ENCODE measurements at regions not wholly inside any gene's neighbourhood (a gene's known extent, or its start where the extent isn't known, plus 50 kb on each side); places are given as distances from the start of the nearest gene placed in this dataset.
"Not testable (repeated sequence)": the region's sequence is repeated elsewhere in the genome, so short reads cannot be mapped to it uniquely, and the experiment has no call there.

DNA sequence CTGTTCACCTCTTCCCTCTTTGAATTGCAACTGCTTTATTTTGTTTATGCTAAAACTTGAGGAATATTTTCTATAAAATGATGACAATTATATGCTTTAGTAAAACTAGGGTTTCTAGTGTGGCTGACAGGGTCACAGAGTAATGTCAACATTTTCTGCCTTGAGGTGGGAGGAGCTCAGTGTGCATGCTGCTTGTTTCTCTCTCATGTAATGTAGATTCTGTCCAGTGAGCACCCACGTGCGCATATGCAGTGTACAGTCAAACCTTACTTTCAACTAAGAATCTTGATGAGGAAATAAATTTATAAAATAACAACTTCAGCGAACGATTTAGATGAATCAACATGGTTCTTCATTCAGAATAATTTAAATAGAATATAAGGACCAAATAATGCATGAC is 603.9 kb downstream of the PCDH17 start:
- no peak for DNase-seq

DNA sequence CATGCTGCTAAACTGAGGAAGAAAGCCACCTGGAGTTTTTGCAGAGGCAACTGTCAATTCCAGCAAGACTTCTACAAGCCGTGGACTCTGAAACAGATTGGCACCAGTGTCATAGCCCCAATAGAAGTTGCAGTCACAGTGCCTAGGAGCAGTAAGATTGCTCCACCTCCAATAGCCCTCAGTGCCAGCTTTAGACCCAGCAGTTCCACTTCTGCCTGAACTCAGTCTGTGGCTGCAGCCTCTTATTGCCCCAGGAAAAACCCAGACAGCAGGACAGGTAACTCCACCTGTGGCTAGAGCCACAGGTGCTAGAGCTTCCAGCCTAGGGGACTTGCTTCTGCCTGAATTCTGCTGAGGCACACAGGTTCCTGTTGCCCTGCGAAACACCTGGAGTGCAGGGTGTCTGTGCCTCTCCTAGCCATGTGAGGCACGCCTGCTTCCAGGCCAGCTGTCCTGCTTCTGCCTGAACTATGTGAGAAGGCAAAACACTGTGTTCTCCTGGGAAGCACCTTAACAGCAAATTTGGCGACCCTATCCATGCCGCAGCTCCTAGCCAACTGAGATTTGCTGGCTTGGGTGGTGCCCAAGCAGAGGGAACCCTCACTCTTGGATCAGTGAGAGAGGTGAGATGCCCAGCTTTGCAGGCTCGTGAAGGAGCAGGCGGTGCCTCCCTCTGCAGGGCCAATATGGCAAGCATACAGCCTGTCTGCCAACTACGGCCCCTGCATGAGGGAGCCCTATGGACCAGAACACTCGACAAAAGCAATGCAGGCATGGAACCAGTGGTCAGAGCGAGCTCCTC is 607.6 kb downstream of the PCDH17 start:
- no peak for DNase-seq

DNA sequence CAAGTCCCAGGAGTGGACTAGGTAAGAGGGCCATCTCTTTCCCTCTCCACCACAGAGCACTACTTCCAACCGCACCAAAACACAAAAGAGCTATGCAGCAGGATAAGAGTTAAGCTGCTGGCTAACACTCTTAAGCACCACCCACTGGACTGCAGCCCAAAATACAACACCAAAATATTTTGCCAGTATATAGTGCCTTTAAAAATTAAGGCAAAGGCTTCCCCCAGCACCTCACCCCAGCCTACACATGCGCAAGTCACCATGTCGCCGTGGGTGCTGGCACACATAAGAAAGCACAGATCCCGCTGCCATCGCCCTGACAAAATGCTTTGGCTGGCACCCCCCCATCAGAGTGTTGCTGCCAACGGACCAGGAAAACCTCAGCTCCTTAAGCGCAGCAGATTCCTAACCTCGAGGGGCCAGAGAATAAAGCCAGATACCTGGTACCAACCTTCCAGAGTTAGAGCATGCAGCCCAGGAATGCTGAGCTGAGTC is 608.3 kb downstream of the PCDH17 start:
- DNase-seq = no peak

DNA sequence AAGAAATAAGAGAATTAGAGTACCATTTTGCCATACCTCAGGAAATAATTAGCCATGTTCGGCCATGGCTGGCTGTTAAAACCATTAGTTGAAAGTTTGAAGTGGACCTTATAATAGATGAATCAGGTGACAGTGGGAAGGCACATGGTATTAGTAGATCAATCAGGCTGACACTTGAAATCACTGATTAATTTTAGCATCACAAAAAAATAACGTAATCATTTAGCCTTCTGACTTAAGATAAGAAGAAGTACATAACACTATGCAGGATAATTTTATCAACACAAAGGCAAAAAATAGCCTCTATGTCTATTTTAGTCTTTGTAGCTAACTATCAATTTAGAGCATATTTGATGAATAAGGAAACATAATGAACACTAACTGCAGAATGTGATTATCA is 615.5 kb downstream of the PCDH17 start:
- no peak for DNase-seq

DNA sequence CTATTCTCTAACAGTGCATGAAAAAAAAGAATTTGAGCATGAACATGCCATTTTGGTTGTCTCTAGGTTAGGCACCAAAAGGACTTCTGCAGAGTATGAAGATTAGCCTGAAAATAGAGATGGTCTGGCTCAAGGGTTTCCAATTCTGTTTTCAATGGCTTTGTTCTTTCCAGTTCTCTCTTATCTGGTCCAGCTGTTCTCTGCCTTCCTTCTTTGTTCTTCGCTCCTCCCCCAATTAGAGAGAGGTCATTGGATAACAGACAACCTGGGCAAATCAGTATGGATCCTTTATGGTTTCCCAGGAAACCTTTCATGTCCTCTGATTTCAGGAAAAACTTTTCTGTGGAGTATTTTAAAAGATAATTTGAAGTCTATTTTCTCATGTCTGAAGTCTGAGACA is 623.4 kb downstream of the PCDH17 start:
- DNase-seq = no peak

DNA sequence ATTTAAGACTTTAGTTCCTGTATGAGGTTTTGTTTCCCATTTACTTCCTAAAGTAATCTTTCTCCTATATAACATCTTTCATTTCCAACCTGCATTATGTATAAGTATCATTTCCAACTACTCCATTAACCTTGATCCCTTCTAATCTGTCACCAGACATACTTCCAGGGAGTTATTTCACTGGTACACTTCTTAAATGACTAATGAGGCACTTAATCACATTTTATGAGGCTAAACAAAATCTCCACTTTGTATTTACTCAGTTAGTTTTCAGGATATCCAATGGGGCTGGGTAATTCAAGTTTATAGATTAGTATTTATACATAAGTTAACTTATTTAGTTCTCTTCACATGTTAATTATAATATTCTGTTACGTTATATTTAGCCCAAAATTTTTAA is 634.7 kb downstream of the PCDH17 start:
- DNase-seq = no peak

DNA sequence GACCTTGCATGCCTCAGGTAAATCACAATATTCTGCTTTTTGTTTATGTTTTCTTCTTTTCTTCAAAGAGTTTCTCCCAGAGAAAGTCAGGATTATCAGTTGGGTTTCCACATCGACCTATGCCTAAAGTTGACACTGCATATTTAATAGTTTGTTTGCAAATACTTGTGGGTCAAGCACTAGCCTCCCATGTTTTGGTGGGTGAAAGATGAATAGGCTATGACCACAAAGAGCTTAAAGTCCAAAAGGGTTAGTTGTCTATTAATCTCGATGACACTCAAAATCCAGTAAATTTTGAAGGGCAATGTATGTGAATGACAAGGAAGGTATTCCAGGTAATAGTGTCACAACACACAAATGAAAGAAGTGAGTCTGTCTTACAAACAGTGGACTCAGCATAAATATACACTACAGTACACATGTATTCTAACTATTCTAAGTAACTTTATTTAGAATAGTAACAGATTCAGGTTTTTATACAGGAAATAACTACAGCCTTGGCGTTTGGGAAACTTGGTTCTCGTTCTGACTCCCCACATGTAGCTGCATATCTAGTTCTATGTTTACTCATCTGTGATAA is 667.1 kb downstream of the PCDH17 start:
- no peak for DNase-seq

DNA sequence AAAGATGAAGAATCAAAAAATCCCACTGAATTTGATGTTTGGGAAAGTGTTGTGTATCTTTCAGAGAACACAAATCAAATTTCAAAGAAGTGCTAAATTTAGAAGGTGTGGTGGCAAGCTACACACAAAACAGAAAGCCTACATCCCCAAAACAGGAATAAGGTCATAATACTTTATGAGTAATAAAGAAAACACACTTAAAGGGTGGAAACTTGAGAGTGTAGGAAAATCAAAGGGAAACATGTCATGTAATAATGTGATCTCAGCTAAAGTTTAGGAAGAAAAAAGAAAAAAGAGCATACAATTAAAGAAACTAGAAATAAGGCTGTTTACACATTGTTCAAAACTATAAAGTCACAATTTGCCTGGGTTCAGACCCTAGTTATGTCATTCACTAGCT is 668.7 kb downstream of the PCDH17 start:
- no peak for DNase-seq

DNA sequence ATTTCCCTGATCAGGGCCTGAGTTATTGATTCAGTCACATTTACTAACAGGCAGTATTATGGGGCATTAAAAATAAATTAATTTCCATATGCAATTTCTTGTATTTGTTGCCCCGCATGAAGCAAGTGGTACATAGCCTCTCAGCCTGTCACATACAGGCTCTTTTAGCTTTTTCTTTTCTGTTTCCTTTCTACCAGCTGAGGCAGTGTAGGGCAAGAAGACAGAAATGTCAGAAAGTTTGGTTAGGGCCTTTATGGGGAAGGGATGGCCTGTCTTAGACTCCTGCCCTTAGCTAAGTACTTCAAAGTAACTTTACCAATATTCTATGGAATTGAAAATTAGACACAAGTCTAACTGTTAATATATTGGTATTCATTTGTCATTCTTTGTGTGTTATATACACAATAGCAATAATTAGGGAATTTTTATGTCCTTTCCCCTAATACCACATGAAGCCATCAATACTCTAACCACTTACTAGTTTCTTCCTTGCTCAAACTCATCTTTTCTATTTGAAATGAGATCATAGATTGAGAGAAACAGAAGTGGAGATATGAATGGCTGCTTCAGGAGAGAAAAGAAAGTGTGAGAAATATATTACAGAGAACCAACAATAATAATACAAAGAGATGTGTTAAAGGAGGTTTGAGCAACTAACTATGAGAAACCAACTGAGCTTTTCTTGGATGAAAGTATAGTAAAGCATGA is 669.6 kb downstream of the PCDH17 start:
- DNase-seq = no peak

DNA sequence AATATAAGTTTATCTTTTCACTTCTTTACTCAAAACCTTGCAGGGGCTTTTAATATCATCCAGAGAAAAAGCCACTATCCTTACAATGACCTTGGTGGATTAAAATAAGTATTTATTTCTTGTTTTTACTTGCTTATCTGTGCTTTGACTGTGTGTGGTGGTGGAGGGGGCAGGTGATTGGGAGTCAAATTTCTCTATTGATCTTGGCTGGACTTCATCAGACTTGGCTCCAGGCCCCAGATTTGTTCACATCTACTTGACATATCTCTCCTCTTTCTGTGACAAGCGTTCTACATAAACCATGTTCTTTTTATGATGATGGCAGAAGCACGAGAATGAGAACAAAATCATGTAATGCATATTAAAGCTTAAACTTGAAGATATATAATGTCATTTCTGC is 670.8 kb downstream of the PCDH17 start:
- no peak for DNase-seq

DNA sequence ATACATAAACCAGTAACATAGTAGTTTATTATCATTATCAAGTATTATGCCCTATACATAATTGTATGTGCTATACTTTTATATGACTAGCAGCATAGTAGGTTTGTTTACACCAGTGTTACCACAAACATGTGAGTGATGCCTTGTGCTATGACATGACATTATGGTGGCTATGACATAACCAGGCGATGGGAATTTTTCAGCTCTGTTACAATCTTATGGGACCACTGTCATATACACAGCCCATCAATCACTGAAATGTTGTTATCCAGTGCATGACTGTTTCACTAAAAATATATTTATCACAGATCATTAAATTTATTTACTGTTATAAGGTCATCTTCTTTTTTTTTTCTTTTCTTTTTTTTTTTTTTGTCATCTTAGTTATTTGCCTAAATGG is 674.5 kb downstream of the PCDH17 start:
- DNase-seq = no peak

DNA sequence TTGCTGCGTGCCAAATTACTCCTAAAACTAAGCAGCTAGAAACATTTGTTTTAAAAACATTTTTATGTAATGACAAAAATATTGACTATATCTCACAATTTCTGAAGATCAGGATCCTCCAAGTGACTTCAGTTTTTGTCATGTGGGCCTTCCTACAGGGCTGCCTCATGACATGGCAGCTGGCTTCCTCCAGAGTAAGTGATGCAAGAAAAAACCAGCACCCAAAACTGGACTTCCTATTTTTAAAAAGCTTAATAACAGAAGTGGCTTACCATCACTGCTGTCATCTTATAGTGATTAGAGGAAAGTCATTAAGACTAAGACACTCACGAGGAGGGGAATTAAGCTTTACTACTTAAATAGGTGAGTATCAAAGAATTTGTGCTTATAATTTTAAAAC is 681.7 kb downstream of the PCDH17 start:
- DNase-seq = no peak

DNA sequence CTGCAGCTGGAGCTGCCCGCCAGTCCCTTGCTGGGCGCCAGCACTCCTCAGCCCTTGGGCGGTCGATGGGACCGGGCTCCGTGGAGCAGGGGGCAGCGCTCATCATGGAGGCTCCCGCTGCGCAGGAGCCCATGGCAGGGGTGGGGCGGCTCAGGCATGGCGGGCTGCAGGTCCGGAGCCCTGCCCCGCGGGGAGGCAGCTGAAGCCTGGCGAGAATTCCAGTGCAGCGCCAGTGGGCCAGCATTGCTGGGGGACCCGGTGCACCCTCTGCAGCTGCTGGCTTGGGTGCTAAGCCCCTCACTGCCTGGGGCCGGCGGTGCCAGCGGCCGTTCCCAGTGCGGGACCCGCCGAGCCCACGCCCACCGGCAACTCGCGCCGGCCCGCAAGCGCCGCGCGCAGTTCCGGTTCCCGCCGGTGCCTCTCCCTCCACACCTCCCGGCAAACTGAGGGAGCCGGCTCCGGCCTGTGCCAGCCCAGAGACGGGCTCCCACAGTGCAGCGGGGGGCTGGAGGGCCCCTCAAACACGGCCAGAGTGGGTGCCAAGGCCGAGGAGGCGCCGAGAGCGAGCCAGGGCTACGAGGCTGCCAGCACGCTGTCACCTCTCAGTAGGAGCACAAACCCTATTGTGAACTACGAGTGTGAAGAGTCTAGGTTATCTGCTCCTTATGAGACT is 687.1 kb downstream of the PCDH17 start:
- DNase-seq = no peak

DNA sequence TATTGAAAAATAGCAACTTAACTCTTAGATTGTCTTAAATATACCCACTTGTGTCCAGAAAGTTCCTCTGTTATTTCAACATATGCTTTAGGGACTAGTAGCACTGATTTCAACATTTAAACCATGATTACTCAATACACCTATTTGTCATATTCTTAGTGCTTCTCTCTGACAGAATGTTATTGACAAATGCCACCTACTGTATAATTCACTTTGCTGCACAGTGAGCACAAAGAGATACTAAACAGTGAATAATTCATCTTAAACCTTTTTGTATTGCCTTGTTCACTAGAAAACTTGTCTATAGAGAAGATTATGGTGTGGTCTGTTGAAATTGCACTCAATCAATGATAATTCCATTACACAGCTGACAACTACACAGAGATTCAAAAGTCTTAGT is 692.6 kb downstream of the PCDH17 start:
- no peak for DNase-seq

DNA sequence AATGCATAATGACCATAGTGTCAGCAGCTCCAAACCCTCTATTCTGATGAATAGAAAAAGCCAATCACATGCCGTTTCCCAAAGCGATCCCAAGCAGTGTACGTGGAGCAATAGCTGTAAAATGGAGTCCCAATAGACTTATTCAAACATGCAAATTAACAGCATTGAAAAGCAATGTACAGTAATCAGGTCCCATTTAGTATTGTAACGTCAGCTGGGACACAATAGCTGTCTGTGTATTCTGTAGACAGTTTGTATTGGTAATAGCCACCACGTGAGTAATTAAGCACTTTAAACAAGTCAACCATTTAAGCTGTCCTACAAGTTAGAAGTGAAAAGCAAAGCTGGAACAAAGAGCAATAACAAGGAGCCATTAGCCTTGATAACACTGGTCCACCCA is 698.2 kb downstream of the PCDH17 start:
- DNase-seq = no peak

DNA sequence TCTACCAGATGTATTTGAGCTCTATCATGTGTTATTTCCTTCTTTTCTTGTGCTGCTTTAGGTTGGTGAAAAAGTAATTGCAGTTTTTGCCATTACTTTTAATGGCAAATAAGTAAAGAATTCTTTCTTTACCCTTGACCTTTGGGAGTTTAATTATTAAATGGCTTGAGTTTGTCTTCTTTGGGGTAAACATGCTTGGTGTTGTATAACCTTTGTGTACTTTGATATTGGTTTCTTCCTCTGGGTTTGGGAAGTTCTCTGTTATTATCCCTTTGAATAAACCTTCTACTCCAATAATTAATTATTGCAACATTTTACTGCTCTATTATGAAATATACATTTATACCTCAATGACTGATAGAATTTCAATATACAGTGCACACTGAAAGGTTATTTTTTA is 709.4 kb downstream of the PCDH17 start:
- no peak for DNase-seq

DNA sequence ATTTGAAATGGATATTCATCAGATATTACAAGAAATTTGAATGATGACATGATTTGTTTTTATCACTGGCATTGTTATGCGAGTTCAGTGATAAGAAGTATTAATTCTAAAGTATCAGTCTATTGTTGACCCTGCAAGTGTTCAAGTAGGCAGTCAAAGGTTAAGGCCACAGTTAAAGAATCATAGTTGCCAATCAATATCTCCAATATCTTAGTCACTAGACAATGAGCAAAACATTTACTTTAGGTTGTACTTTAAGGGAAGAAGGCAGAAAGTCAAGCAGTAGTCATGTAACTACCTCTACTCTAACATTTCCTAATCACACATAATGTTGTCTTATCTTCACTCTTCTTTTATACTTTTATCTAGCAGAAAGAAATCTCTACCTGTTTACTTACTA is 709.8 kb downstream of the PCDH17 start:
- no peak for DNase-seq

DNA sequence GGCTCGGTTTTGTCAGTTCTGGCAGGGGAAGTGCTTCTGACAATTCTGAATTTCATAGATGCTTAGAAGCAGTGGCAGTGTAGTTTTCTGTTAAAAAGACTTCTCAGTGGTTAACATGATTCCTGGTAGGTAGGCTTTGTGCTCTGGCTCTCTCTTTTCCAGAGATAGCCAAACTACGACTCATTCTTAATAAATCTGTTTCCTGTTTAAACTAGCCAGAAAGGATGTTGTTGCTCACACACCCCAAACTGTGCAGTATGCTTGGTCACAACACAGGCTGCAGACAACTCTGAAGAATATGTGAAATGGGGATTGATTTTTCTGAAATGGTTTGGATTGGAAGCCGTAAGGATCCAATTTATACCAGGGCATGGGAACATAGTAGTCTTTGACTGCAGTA is 711.5 kb downstream of the PCDH17 start:
- DNase-seq = no peak

DNA sequence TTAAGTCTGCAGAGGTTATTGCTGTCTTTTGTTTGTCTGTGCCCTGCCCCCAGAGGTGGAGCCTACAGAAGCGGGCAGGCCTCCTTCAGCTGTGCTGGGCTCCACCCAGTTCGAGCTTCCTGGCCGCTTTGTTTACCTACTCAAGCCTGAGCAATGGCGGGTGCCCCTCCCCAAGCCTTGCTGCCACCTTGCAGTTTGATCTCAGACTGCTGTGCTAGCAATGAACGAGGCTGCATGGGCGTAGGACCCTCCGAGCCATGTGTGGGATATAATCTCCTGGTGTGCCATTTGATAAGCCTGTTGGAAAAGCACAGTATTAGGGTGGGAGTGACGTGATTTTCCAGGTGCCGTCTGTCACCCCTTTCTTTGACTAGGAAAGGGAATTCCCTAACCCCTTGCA is 720.6 kb downstream of the PCDH17 start:
- not testable (repeated sequence) for DNase-seq

DNA sequence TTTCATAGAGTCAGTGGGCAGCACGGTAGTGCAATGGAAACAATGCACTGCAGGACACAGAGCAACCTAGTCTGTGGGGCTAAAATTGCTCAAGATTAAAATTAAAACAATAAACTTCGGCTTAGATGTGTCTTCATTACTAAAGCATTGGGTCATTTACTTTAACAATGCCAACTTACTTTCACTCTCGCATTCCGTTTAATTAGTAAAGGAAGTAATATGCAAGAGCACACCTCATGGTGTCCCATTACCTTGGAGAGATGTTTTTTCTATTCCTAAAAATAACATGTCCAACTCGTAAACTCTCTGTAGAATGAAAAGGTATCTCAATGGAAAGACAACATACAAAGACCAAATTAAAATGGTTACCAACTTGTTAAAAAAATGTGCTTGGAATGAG is 738.4 kb downstream of the PCDH17 start:
- no peak for DNase-seq

DNA sequence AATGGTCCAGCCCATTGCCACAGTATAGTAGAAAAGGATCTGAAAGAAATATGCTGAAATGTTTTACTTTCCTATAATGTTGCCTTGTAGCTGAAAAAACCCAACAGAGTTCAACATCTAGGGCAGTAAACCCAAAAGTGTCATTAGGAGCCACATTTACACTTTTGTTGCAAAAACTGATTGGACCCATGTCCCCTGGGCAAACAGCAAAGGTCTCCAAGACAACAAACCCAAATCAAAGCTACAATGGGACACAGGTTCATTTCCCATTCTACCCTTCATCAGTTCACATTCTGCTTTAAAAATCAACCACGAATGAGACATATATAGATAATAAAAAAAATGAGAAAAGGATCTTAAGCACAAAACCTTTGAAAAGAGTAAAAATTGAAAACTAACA is 744.8 kb downstream of the PCDH17 start:
- no peak for DNase-seq

DNA sequence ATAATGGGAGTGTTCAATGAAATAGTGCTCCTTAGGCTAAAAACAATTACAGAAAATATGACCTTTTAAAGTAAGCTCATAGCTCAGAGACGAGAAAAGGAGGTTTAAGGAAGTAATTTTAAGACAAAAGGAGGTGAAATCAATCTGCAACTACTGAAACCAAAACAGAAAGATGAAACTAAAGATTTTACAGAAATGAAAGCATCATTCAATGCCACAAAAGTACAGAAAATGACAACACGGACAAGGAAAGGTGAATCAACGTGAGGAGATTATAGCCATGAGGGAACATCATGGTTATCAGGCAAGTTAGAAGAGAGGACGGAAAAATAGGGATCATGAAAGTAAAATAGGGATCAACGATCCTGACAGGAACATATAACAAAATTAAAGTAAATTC is 745.2 kb downstream of the PCDH17 start:
- no peak for DNase-seq

DNA sequence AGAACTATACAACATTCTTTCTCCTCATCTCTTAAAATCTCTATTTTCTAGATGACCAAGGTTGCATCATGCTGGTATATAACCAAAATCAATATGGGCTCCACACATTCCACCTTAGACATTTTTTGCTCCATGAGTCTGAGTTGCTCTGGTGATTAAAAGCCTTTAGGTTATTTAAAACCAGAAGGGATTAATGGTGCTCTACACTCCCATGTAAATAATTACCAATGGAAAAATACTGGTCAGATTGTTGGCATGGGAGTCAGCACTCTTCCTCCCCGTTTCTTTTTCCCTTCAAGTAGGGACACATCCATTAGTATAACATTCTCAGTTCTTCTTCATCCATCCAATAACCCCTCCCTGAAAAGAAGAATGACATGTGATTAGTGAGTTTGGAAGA is 747.7 kb downstream of the PCDH17 start:
- no peak for DNase-seq

DNA sequence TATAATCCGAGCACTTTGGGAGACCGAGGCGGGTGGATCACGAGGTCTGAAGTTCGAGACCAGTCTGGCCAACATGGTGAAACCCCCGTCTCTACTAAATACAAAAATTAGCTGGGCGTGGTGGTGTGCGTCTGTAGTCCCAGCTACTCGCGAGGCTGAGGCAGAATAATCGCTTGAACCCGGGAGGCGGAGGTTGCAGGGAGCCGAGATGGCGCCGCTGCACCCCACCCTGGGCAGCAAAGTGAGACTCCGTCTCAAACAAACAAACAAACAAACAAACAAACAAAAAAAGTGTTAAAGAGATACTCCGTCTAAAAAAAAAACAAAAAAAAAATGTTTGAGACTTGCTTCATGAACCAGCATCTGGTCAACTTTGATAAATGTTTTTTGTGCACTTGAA is 753.8 kb downstream of the PCDH17 start:
- DNase-seq = not testable (repeated sequence)
